ENCODE measurements at regions not wholly inside any gene's neighbourhood (a gene's known extent, or its start where the extent isn't known, plus 50 kb on each side); places are given as distances from the start of the nearest gene placed in this dataset.
"Not testable (repeated sequence)": the region's sequence is repeated elsewhere in the genome, so short reads cannot be mapped to it uniquely, and the experiment has no call there.

DNA sequence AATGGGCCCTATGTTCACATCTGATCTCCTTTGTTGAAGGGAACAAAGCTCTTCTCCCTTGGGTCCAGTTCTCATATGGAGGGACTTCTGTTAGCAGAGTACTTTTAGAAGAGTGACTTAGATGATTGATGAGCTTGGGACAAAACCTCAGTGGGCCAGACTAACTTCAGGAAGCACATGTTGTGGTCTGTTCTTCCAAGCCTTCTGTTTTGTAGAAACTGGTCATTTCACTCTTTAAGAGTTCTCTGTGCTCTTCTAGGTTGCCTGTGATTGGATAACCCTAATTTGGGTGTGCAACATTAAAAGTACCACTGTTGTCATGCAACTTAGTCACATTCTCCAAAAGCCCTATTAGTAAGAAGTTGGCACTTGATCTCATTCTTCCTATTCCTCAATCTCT lies 183.5 kb upstream of the ACO1 start:
- no peak for DNase-seq (ENCODE audit: low read depth)

- DNase-seq (ENCODE audit: low read depth) = not testable (repeated sequence)
Measured at GRCh38 chr9:32209164-32209563, 175.3 kb upstream of the ACO1 start.

- no peak for DNase-seq (ENCODE audit: low read depth)
Measured at GRCh38 chr9:32218100-32218767, 166.2 kb upstream of the ACO1 start.

DNA sequence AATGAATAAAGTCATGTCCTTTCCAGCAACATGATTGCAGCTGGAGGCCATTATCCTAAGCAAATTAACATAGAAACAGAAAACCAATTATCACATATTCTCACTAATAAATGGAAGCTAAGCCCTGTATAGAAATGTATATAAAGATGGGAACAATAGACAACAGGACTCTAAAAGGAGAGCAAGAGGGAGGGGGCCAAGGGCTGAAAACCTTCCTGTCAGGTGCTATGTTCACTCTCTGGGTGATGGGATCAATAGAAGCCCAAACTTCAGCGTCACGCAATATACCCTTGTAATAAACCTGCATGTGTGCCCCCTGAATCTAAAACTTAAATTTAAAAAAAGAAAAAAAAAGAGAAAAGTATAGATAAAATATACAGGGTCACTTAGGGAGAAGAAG lies 163.7 kb upstream of the ACO1 start:
- DNase-seq (ENCODE audit: low read depth) = no peak

DNA sequence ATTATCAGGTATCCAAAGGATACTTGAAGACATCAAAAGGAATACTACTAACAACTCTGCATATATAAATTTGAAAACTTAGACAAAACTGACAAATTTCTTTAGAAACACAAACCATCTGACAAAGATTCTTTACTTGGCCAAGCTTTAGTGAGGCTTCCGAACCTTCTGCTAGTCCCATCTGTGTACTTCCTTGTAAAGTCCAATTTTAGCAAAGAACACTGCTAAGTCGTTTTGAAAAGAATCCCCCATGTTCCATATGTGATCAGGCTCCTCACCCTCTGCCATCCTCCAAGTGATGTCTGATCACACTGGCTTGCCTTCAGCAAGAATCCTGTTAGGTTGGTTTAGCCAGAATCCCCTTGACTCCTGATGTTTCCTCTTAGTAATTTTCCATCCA lies 150.0 kb upstream of the ACO1 start:
- no peak for DNase-seq (ENCODE audit: low read depth)

- DNase-seq (ENCODE audit: low read depth) = no peak
Measured at GRCh38 chr9:32247168-32247567, 137.3 kb upstream of the ACO1 start.

DNA sequence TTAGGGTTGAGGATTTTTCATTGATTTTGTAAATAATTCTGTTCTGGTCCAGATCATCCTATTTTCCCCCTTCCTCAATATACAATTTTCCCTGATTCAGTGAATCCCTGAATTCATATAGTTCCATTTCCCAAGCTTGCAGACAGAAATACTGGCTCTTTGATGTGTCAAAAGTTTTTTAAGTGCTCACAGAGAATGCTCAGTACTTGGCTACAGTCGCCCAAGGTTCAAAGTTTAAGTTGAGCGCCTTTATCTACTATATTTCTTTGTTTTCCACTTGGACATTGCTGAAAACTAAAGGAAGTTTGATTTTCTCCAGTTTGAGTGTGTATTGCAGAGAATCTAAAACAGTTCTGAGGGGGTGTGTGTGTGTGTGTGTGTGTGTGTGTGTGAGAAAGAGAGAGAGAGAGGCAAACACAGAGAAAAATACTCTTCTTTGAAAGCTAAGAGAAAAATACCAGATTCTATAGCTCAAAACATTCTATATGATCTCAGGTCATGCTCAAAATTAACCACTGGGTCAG lies 136.2 kb upstream of the ACO1 start:
- DNase-seq (ENCODE audit: low read depth) = no peak

- no peak for DNase-seq (ENCODE audit: low read depth)
Measured at GRCh38 chr9:32251539-32251938, 132.9 kb upstream of the ACO1 start.

GRCh38 chr9:32253731-32254130 lies 130.7 kb upstream of the ACO1 start:
- no peak for DNase-seq (ENCODE audit: low read depth)

GRCh38 chr9:32255026-32255425 lies 129.4 kb upstream of the ACO1 start:
- DNase-seq (ENCODE audit: low read depth) = no peak

GRCh38 chr9:32258482-32258881 lies 126.0 kb upstream of the ACO1 start:
- no peak for DNase-seq (ENCODE audit: low read depth)

DNA sequence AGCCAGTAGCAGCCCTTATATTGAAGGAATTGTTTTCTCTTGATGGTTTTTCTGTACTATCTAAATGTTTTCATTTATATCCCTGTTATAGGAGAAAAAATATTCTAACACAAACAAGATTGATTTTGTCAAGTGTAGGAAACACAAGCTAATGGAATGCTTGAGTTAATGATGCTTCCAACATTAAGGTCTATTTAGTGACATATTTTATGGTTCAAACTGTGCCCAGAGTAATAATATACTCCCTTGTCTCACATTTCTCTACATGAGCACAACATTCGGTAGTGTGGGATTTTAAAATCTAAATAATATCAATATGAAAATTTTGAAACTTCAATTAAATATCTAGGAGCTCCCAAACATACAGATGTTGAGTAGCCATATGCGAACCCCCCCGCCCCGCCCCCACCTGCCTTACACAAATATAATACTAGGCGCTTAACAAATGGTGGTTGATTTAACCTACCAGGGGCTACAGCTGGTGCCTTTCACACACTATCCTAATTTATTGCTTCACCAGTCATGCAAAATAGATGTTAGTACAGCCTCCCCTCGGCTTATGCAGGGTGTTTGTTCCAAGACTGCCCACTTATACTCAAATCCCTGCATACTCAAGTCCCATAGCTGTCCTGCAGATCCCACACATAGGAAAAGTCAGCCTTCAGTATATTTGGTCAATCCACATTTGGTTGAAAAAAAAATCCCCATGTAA lies 124.1 kb upstream of the ACO1 start:
- DNase-seq (ENCODE audit: low read depth) = no peak

DNA sequence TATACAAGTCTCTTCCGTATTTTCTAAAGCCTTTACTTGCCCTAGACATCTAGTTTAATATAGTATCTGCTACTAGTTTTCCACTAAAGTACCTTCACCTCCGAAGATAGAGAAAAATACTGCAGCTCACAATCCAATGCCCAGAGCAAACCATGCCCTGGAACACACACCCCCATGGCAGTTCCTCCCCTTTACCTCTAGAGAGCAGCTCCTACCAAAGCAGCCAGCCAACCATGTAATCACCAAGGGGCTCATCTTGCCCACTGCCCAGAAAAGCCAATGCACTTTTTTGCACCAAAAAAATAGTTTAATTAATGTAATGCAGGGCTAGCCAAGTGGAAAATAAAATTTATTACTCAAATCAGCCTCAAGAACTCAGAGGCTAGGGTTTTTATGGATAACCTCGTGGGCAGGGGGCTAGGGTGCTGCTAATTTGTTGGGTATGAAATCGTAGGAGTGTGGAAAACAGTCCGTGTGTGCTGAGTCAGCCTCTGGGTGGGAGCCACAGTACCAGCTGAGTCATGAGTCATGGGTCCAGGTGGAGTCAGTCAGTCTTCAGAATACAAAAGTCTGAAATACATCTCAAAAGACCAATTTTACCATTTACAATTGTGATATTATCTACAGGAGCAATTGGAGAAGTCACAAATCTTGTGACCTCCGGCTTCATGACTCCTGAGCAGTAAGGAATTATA lies 120.1 kb upstream of the ACO1 start:
- no peak for DNase-seq (ENCODE audit: low read depth)

DNA sequence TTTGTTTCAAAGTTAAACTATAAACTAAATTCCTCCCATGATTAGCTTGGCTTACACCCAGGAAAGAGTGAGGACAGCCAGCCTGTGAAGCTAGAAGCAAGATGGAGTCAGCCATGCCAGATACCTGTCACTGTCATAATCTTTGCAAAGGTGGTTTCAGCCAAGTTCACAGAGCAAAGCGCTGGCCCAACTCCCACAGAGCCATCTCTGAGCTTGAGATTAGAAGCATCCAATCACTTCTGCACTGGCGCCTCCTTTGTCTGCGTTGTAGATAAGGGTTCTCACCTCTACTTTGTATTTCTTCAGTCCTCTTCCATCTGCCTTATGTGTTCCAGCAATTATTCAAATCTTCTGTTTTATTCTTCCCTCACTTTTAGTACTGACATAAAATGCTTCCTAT lies 119.4 kb upstream of the ACO1 start:
- DNase-seq (ENCODE audit: low read depth) = no peak

GRCh38 chr9:32278991-32279390 lies 105.5 kb upstream of the ACO1 start:
- no peak for DNase-seq (ENCODE audit: low read depth)

DNA sequence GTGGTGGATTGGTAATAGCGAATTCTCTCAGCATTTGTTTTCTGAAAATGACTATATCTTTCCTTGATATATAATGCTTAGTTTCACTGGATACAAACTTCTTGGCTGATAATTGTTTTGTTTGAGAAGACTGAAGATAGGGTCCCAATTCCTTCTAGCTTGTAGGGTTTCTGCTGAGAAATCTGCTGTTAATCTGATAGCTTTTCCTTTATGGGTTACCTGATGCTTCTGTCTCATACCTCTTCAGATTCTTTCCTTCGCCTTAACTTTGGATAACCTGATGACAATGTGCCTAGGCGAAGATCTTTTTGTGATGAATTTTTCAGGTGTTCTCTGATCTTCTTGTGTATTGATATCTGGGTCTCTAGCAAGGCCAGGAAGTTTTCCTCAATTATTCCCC lies 94.7 kb upstream of the ACO1 start:
- DNase-seq (ENCODE audit: low read depth) = no peak

DNA sequence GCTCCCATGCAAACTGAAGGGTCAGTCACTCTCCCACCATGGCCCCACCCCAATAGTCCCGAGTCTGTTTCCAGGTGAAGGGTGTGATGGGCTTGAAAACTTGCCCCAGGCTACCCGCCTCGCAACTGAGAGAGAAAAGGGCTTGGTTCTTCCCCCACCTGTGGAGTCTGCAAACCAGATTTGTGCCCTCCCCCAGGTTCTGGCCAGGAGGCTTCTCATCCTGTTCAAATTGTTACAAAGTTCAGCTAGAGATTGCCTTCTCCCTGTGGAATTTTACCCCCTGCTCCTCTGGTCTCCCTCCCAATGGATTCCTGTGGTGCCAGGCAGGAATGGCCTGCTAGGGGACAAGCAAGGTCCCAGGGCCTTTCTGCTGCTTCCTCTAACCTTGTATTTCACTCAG lies 93.1 kb upstream of the ACO1 start:
- DNase-seq (ENCODE audit: low read depth) = no peak

- DNase-seq (ENCODE audit: low read depth) = no peak
Measured at GRCh38 chr9:32292611-32293010, 91.8 kb upstream of the ACO1 start.

DNA sequence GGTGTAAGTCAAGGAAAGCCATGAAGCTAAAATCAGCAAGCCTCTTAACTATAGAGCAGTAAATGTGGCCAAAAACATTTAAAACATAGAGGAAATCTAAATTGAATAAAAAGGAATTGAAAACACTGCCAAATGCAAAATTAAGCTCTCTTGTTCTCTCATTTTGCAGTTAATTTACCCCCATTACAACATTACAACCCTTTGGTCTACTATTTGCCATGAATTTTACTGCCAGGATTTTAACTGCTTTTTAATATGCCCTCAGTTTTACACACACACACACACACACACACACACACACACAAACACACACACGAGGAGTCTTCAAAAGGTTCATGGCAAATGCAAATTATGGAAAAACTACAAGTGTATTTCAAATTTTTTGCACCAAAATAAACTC lies 91.4 kb upstream of the ACO1 start:
- no peak for DNase-seq (ENCODE audit: low read depth)

DNA sequence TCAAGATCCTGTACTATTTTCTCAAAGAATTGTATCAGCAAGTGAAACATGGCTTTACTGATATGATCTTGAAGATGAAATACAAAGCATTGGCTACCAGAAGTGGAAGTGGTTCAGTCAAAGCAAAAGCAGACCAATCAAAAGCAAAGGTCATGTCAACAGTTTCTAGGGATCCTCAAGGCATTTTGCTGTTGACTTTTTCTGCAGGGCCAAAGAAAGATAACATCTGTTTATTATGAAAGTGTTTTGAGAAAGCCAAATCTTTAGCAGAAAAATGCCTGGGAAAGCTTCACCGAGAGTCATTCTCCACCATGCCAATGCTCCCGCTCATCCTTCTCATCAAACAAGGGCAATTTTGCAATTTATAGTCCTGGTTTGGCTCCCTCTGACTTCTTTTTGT lies 90.3 kb upstream of the ACO1 start:
- DNase-seq (ENCODE audit: low read depth) = no peak

DNA sequence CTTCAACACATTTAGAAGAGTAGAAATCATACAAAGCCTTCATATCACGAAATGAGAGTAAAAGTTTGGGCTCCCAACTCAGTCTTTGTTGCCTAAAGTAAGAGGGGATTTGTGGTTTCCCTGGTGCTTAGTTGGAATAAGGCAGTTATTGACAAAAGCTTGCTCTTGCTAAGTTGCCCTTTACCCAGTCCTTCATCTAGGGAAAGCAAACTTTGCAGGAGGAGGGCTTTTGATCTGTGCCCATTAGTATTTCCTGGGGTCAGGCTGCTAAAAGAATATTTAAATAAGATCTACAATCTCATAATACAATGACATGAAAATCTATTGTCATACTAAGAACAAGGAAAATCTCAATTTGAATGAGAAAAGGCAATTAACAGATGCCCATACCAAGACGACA lies 84.1 kb upstream of the ACO1 start:
- no peak for DNase-seq (ENCODE audit: low read depth)

- no peak for DNase-seq (ENCODE audit: low read depth)
Measured at GRCh38 chr9:32304495-32304894, 79.9 kb upstream of the ACO1 start.

DNA sequence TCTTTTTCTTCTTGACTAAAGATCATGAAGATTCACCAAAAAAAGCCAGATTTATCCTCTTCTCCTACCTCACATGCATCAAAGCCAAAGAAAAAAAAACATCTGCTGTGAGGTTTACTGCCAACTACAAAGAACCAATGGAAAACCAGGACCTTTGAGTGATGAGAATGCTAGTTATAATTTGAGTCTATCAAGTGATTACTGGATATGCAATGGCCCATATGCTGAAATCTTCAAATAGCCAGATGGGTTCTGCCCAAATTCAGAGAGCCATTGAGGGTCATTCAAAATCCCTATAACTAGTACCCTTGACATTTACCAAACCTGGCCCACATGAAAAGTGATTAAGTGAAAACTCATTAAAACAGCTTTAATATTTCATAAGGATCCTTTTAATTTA lies 78.4 kb upstream of the ACO1 start:
- DNase-seq (ENCODE audit: low read depth) = no peak
